H9 (cell line): ENCODE measurements at regions not wholly inside any gene's neighbourhood (a gene's known extent, or its start where the extent isn't known, plus 50 kb on each side); places are given as distances from the start of the nearest gene placed in this dataset.
A peak's percentile ranks its signal among the peaks of the same experiment; 100 is the strongest.

Source experiments
- DNase-seq: peaks from one replicate; pipeline ENCODE4 v3.0.0-alpha.2; 2017
- H2AFZ ChIP-seq: one replicate; pipeline ENCODE4 v1.6.1; 2013; ENCODE audit warnings: mild to moderate bottlenecking, low read length, control low read depth, moderate library complexity
- H2AK5ac ChIP-seq: 2 replicates; pipeline ENCODE4 v1.6.1; 2013; ENCODE audit warnings: low read length, control low read depth, mixed read lengths; ENCODE audit not compliant: insufficient read length
- H2BK120ac ChIP-seq: one replicate; pipeline ENCODE4 v1.6.1; 2013; ENCODE audit warnings: low read depth, mild to moderate bottlenecking, low read length, control low read depth, inconsistent platforms; ENCODE audit not compliant: poor library complexity, severe bottlenecking
- H2BK12ac ChIP-seq: 2 replicates; pipeline ENCODE4 v1.6.1; 2013; ENCODE audit warnings: low read length, control low read depth, mixed read lengths, low read depth; ENCODE audit not compliant: insufficient read length
- H2BK15ac ChIP-seq: 2 replicates; pipeline ENCODE4 v1.6.1; 2013; ENCODE audit warnings: low read depth, low read length, control low read depth
- H2BK20ac ChIP-seq: one replicate; pipeline ENCODE4 v1.6.1; 2013; ENCODE audit warnings: low read depth, mild to moderate bottlenecking, low read length, control low read depth, inconsistent platforms; ENCODE audit not compliant: poor library complexity, severe bottlenecking
- H2BK5ac ChIP-seq: 2 replicates; pipeline ENCODE4 v1.6.1; 2013; ENCODE audit warnings: low read length, control low read depth, mixed read lengths; ENCODE audit not compliant: insufficient read length
- H3K14ac ChIP-seq: 2 replicates; pipeline ENCODE4 v1.6.1; 2013; ENCODE audit warnings: low read length, control low read depth; ENCODE audit not compliant: insufficient read depth
- H3K18ac ChIP-seq: 2 replicates; pipeline ENCODE4 v1.6.1; 2013; ENCODE audit warnings: low read depth, mild to moderate bottlenecking, mixed read lengths, low read length, control low read depth; ENCODE audit not compliant: insufficient read length
- H3K23ac ChIP-seq: 2 replicates; pipeline ENCODE4 v1.6.1; 2013; ENCODE audit warnings: low read length, control low read depth, mixed read lengths, low read depth; ENCODE audit not compliant: insufficient read length
- H3K23me2 ChIP-seq: 2 replicates; pipeline ENCODE4 v1.6.1; 2013; ENCODE audit warnings: low read depth, mild to moderate bottlenecking, mixed read lengths, low read length, control low read depth; ENCODE audit not compliant: insufficient read length, poor library complexity, severe bottlenecking
- H3K27ac ChIP-seq: 2 replicates; pipeline ENCODE4 v1.5.1; 2013; ENCODE audit warnings: low read length, control low read depth, mixed read lengths, low read depth; ENCODE audit not compliant: insufficient read length
- H3K27me3 ChIP-seq: 2 replicates; pipeline ENCODE4 v1.6.1; 2013; ENCODE audit warnings: low read length, control low read depth, inconsistent platforms; ENCODE audit not compliant: insufficient read depth
- H3K4ac ChIP-seq: 2 replicates; pipeline ENCODE4 v1.6.1; 2013; ENCODE audit warnings: low read depth, mild to moderate bottlenecking, control low read depth, inconsistent platforms, low read length, moderate library complexity
- H3K4me1 ChIP-seq: 2 replicates; pipeline ENCODE4 v1.6.1; 2013; ENCODE audit warnings: low read length, control low read depth, inconsistent platforms; ENCODE audit not compliant: insufficient read depth
- H3K4me2 ChIP-seq: 2 replicates; pipeline ENCODE4 v1.6.1; 2013; ENCODE audit warnings: low read length, control low read depth, mixed read lengths; ENCODE audit not compliant: insufficient read length, insufficient read depth
- H3K56ac ChIP-seq: 2 replicates; pipeline ENCODE4 v1.6.1; 2013; ENCODE audit warnings: low read depth, mild to moderate bottlenecking, mixed read lengths, low read length, control low read depth; ENCODE audit not compliant: insufficient read length
- H3K79me1 ChIP-seq: 2 replicates; pipeline ENCODE4 v1.6.1; 2013; ENCODE audit warnings: low read depth, mild to moderate bottlenecking, moderate library complexity, low read length, control low read depth, inconsistent platforms; ENCODE audit not compliant: insufficient read depth, poor library complexity, severe bottlenecking
- H3K79me2 ChIP-seq: 2 replicates; pipeline ENCODE4 v1.6.1; 2013; ENCODE audit warnings: low read length, control low read depth, inconsistent platforms; ENCODE audit not compliant: insufficient read depth
- H3K9ac ChIP-seq: 2 replicates; pipeline ENCODE4 v1.6.1; 2013; ENCODE audit warnings: low read length, control low read depth, mixed read lengths; ENCODE audit not compliant: insufficient read length; ENCODE audit errors: extremely low read depth
- H3K9me3 ChIP-seq: one replicate; pipeline ENCODE4 v1.6.1; 2013; ENCODE audit warnings: low read depth, low read length, inconsistent platforms; ENCODE audit not compliant: control insufficient read depth
- H3T11ph ChIP-seq: one replicate; pipeline ENCODE4 v1.6.1; 2013; ENCODE audit warnings: mild to moderate bottlenecking, low read length, control low read depth, inconsistent platforms
- H4K20me1 ChIP-seq: one replicate; pipeline ENCODE4 v1.6.1; 2013; ENCODE audit not compliant: control insufficient read depth, insufficient read length, insufficient read depth
- H4K5ac ChIP-seq: 2 replicates; pipeline ENCODE4 v1.6.1; 2013; ENCODE audit warnings: low read depth, mild to moderate bottlenecking, mixed read lengths, low read length, control low read depth; ENCODE audit not compliant: insufficient read length
- H4K8ac ChIP-seq: replicated peaks from 2 replicates; pipeline ENCODE4 v1.6.1; 2013; ENCODE audit warnings: low read length, control low read depth, mixed read lengths, low read depth; ENCODE audit not compliant: insufficient read length
- H4K91ac ChIP-seq: 2 replicates; pipeline ENCODE4 v1.6.1; 2013; ENCODE audit warnings: low read depth, mild to moderate bottlenecking, moderate library complexity, mixed read lengths, low read length, control low read depth; ENCODE audit not compliant: insufficient read length
- H3K27ac Mint-ChIP-seq, 3 experiments: 2 replicates in 2 of 3; 3 replicates in 1 of 3; pipeline ENCODE4 v1.8.0; 2020 to 2021; ENCODE audit warnings: mixed read lengths in 3 of 3, mild to moderate bottlenecking in 1 of 3, moderate library complexity in 1 of 3
- H3K27me3 Mint-ChIP-seq: 2 replicates; pipeline ENCODE4 v1.8.0; 2021; ENCODE audit warnings: low read depth, mild to moderate bottlenecking, moderate library complexity, mixed read lengths
- H3K36me3 Mint-ChIP-seq, 3 experiments: 2 replicates in 2 of 3; 3 replicates in 1 of 3; pipeline ENCODE4 v1.8.0; 2020 to 2021; ENCODE audit warnings: low read depth in 3 of 3, mixed read lengths in 3 of 3; ENCODE audit not compliant: insufficient read depth in 1 of 3
- H3K4me1 Mint-ChIP-seq, 2 experiments: 2 replicates each; pipeline ENCODE4 v1.8.0; 2020; ENCODE audit warnings: mixed read lengths in 2 of 2
- H3K4me3 Mint-ChIP-seq, 2 experiments: 2 replicates in 1 of 2; 3 replicates in 1 of 2; pipeline ENCODE4 v1.8.0; 2020 to 2021; ENCODE audit warnings: mild to moderate bottlenecking in 2 of 2, mixed read lengths in 2 of 2, moderate library complexity in 1 of 2
- H3K9me3 Mint-ChIP-seq, 2 experiments: 2 replicates in 1 of 2; 3 replicates in 1 of 2; pipeline ENCODE4 v1.8.0; 2020; ENCODE audit warnings: mild to moderate bottlenecking in 2 of 2, mixed read lengths in 2 of 2, moderate library complexity in 1 of 2
- CTCF ChIP-seq: fragments of 200-600 bp; sonication (generic); conservative IDR thresholded peaks from 3 replicates; pipeline ENCODE4 v1.8.0; 2021; ENCODE audit warnings: antibody characterized with exemption, mild to moderate bottlenecking
- WGBS: extraction: QIAGEN DNeasy Blood & Tissue Kit; methylation state at CpG from one replicate; pipeline ENCODE4 v1.1.7; 2013; ENCODE audit warnings: missing lambda C conversion rate, low lambda C conversion rate, mixed read lengths; ENCODE audit not compliant: insufficient read length; ENCODE audit errors: extremely low coverage; 5-methylcytosine and 5-hydroxymethylcytosine counted together

GRCh38 chr14:85907536-85907935, 377.6 kb downstream of the FLRT2 start:
- DNase-seq, result peak; percentile 27
- TF ChIP-seq CTCF, result no peak
- no CpG with 5 or more reads among the region's 2 CpGs for WGBS

More at GRCh38 chr14:85907536-85907935, 377.6 kb downstream of the FLRT2 start:
- H3K18ac ChIP-seq, result no peak overlapping the region
- H3K36me3 Mint-ChIP-seq, result no peaks in the 10 kb centered on the region
- no peak overlapping the region for H3K4me2 ChIP-seq
- H3K9ac ChIP-seq, result no peak overlapping the region
- no peak overlapping the region for H2BK20ac ChIP-seq
- H3K23ac ChIP-seq, result no peak overlapping the region
- no peak overlapping the region for H3K4me3 Mint-ChIP-seq
- no peak overlapping the region for H2BK120ac ChIP-seq
- H4K91ac ChIP-seq, result no peak overlapping the region
- no peak overlapping the region for H2AFZ ChIP-seq
- H3T11ph ChIP-seq, result no peak overlapping the region
- H2AK5ac ChIP-seq, result no peak overlapping the region
- H4K5ac ChIP-seq, result no peak overlapping the region
- no peak overlapping the region for H2BK12ac ChIP-seq
- no peak overlapping the region for H3K27ac ChIP-seq
- peaks cover 14 to 16% of the 10 kb centered on the region in 2 experiments for H3K4me1 Mint-ChIP-seq
- H3K79me1 ChIP-seq, result no peaks in the 10 kb centered on the region
- H3K4me1 ChIP-seq, result no peaks in the 10 kb centered on the region
- H3K56ac ChIP-seq, result no peak overlapping the region
- no peaks in the 10 kb centered on the region for H3K9me3 ChIP-seq
- H2BK5ac ChIP-seq, result no peak overlapping the region
- H3K9me3 Mint-ChIP-seq, result no peaks in the 10 kb centered on the region; a peak in 1 of 5 replicates
- H2BK15ac ChIP-seq, result no peak overlapping the region
- no peak overlapping the region for H4K8ac ChIP-seq
- no peaks in the 10 kb centered on the region for H4K20me1 ChIP-seq
- H3K27me3 Mint-ChIP-seq, result no peaks in the 10 kb centered on the region
- H3K79me2 ChIP-seq, result no peaks in the 10 kb centered on the region
- H3K27me3 ChIP-seq, result no peaks in the 10 kb centered on the region
- no peak overlapping the region for H3K14ac ChIP-seq
- H3K23me2 ChIP-seq, result no peaks in the 10 kb centered on the region
- no peak overlapping the region; a peak in 1 of 7 replicates for H3K27ac Mint-ChIP-seq
- no peak overlapping the region for H3K4ac ChIP-seq
